ENCODE measurements at regions not wholly inside any gene's neighbourhood (a gene's known extent, or its start where the extent isn't known, plus 50 kb on each side); places are given as distances from the start of the nearest gene placed in this dataset.
"Not testable (repeated sequence)": the region's sequence is repeated elsewhere in the genome, so short reads cannot be mapped to it uniquely, and the experiment has no call there.

GRCh38 chr4:100900945-100901344 lies 383.1 kb upstream of the EMCN start:
- not testable (repeated sequence) for TF ChIP-seq CTCF, POLR2A (IDR thresholded peaks at IDR 0.05)

Measured in right lobe of liver (tissue), 4 donors.